ENCODE measurements at regions not wholly inside any gene's neighbourhood (a gene's known extent, or its start where the extent isn't known, plus 50 kb on each side); places are given as distances from the start of the nearest gene placed in this dataset.

- H3K4me1 Mint-ChIP-seq = no peaks in the 10 kb centered on the region
- no peaks in the 10 kb centered on the region for H3K9me3 Mint-ChIP-seq
Measured at GRCh38 chr5:52657247-52657645, 130.5 kb upstream of the ITGA1 start.

GRCh38 chr5:52658246-52658645 is 129.5 kb upstream of the ITGA1 start:
- no peak for TF ChIP-seq CTCF (IDR thresholded peaks at IDR 0.05; ENCODE audit: unreplicated experiment in 3 of 3)
- Mint-ChIP-seq H3K27me3 (ENCODE audit: low read depth) (no peaks in the 10 kb centered on the region), H3K4me3 (no peak overlapping the region), H3K9me3 (no peaks in the 10 kb centered on the region), H3K4me1 (no peaks in the 10 kb centered on the region), H3K27ac (no peak overlapping the region), H3K36me3 (ENCODE audit: low read depth) (no peaks in the 10 kb centered on the region)

More at GRCh38 chr5:52657247-52657645, 130.5 kb upstream of the ITGA1 start:
- H3K4me3 Mint-ChIP-seq = no peak overlapping the region
- H3K27me3 Mint-ChIP-seq (ENCODE audit: low read depth) = no peaks in the 10 kb centered on the region
- no peak overlapping the region for H3K27ac Mint-ChIP-seq
- no peaks in the 10 kb centered on the region for H3K36me3 Mint-ChIP-seq (ENCODE audit: low read depth)
- peak; percentile 46 to 65 (median 62) for TF ChIP-seq CTCF (IDR thresholded peaks at IDR 0.05; ENCODE audit: unreplicated experiment in 3 of 3)

- peaks cover 4% of the 10 kb centered on the region for H3K27me3 Mint-ChIP-seq (ENCODE audit: low read depth)
- TF ChIP-seq CTCF (IDR thresholded peaks at IDR 0.05; ENCODE audit: unreplicated experiment in 3 of 3) = no peak
- no peak overlapping the region for H3K4me3 Mint-ChIP-seq
- peaks cover 5% of the 10 kb centered on the region for H3K4me1 Mint-ChIP-seq
- H3K9me3 Mint-ChIP-seq = no peaks in the 10 kb centered on the region
- no peaks in the 10 kb centered on the region for H3K36me3 Mint-ChIP-seq (ENCODE audit: low read depth)
- no peak overlapping the region for H3K27ac Mint-ChIP-seq
Measured at GRCh38 chr5:52660621-52661020, 127.1 kb upstream of the ITGA1 start.

- H3K4me1 Mint-ChIP-seq = peaks cover 5% of the 10 kb centered on the region
- no peaks in the 10 kb centered on the region for H3K36me3 Mint-ChIP-seq (ENCODE audit: low read depth)
- no peak overlapping the region for H3K27ac Mint-ChIP-seq
- TF ChIP-seq CTCF (IDR thresholded peaks at IDR 0.05; ENCODE audit: unreplicated experiment in 3 of 3) = no peak
- H3K27me3 Mint-ChIP-seq (ENCODE audit: low read depth) = peaks cover 4% of the 10 kb centered on the region
- H3K9me3 Mint-ChIP-seq = no peaks in the 10 kb centered on the region
- H3K4me3 Mint-ChIP-seq = no peak overlapping the region
Measured at GRCh38 chr5:52661903-52662595, 125.7 kb upstream of the ITGA1 start.

- no peak for TF ChIP-seq CTCF (IDR thresholded peaks at IDR 0.05; ENCODE audit: unreplicated experiment in 3 of 3)
- peaks cover 4% of the 10 kb centered on the region for H3K27me3 Mint-ChIP-seq (ENCODE audit: low read depth)
- H3K36me3 Mint-ChIP-seq (ENCODE audit: low read depth) = no peaks in the 10 kb centered on the region
Measured at GRCh38 chr5:52665559-52665958, 122.2 kb upstream of the ITGA1 start.

GRCh38 chr5:52668139-52668538 is 119.6 kb upstream of the ITGA1 start:
- TF ChIP-seq CTCF (IDR thresholded peaks at IDR 0.05; ENCODE audit: unreplicated experiment in 3 of 3) = no peak
- no peak overlapping the region for H3K27ac Mint-ChIP-seq

More at GRCh38 chr5:52665559-52665958, 122.2 kb upstream of the ITGA1 start:
- Mint-ChIP-seq H3K9me3 (no peaks in the 10 kb centered on the region), H3K27ac (peak overlapping the region; percentile 9 to 41 (median 22)), H3K4me3 (no peak overlapping the region), H3K4me1 (peaks cover 5% of the 10 kb centered on the region)

More at GRCh38 chr5:52668139-52668538, 119.6 kb upstream of the ITGA1 start:
- no peaks in the 10 kb centered on the region for H3K36me3 Mint-ChIP-seq (ENCODE audit: low read depth)
- H3K4me3 Mint-ChIP-seq = no peak overlapping the region
- peaks cover 4% of the 10 kb centered on the region for H3K27me3 Mint-ChIP-seq (ENCODE audit: low read depth)
- H3K9me3 Mint-ChIP-seq = no peaks in the 10 kb centered on the region
- H3K4me1 Mint-ChIP-seq = peaks cover 5% of the 10 kb centered on the region

Data from nephron (organoid).